ENCODE measurements at regions not wholly inside any gene's neighbourhood (a gene's known extent, or its start where the extent isn't known, plus 50 kb on each side); places are given as distances from the start of the nearest gene placed in this dataset.

- TF ChIP-seq CTCF (IDR thresholded peaks at IDR 0.05; ENCODE audit: low read depth, low read length, missing input control) (no peak), TAF1 (conservative IDR thresholded peaks at IDR 0.05) (no peak), YY1 (IDR thresholded peaks at IDR 0.05) (no peak), RXRA (IDR thresholded peaks at IDR 0.05) (no peak), JUND (IDR thresholded peaks at IDR 0.05) (no peak), REST (IDR thresholded peaks at IDR 0.05) (no peak), RAD21 (IDR thresholded peaks at IDR 0.05) (no peak), ATF3 (IDR thresholded peaks at IDR 0.05) (no peak), MAX (IDR thresholded peaks at IDR 0.05) (no peak), NR2F2 (IDR thresholded peaks at IDR 0.05) (no peak), ZBTB33 (IDR thresholded peaks at IDR 0.05) (no peak)
These were observed 201.3 kb upstream of the MOCS1 start for GRCh38 chr6:40135491-40136072.
